Right ventricle myocardium superior (tissue), 1 donor: ENCODE measurements at regions not wholly inside any gene's neighbourhood (a gene's known extent, or its start where the extent isn't known, plus 50 kb on each side); places are given as distances from the start of the nearest gene placed in this dataset.
"Not testable (repeated sequence)": the region's sequence is repeated elsewhere in the genome, so short reads cannot be mapped to it uniquely, and the experiment has no call there.

Experiments
- ATAC-seq: fragments of 200-7000 bp; cut with Tn5 transposase; one replicate; pipeline ENCODE4 v1.9.1; 2020; ENCODE audit warnings: mild to moderate bottlenecking; ENCODE audit not compliant: poor library complexity
- DNase-seq: peaks from one replicate; pipeline ENCODE4 v3.0.0-alpha.2; 2020
- intact Hi-C: fragments of 100-400 bp; cut with DNase I; formaldehyde crosslinking; loops from one replicate; pipeline ENCODE4 v1.11.2; 2022
- donor health status: DM: no; HTN: yes; CAD: no; lungs with severe emphysema.

GRCh38 chr5:176018598-176018997 is 50.5 kb upstream of the THOC3 start:
- ATAC-seq, intact Hi-C loops, DNase-seq: not testable (repeated sequence)

DNA sequence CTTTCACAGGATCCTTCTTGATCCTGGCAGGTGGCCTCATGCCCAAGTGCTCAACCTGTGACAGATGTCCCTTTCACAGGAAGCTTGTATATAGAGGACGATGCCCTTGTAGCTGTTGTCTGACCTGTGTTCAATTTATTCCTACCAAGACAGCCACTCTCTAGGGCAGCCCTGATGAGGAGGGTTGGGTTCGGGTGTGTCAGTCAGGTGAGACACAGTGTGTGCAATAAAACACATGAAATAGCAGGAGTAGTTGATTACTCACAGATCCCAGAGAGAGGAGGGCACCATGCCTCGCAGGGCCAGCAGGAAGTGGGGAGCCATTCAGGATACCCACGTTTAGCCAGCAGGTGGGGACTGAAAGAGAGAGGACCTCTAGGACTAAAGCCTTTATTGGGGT is 52.7 kb upstream of the THOC3 start:
- DNase-seq, ATAC-seq, intact Hi-C loops: not testable (repeated sequence)

GRCh38 chr5:176023535-176023934 is 55.4 kb upstream of the THOC3 start:
- ATAC-seq, DNase-seq, intact Hi-C loops: not testable (repeated sequence)

DNA sequence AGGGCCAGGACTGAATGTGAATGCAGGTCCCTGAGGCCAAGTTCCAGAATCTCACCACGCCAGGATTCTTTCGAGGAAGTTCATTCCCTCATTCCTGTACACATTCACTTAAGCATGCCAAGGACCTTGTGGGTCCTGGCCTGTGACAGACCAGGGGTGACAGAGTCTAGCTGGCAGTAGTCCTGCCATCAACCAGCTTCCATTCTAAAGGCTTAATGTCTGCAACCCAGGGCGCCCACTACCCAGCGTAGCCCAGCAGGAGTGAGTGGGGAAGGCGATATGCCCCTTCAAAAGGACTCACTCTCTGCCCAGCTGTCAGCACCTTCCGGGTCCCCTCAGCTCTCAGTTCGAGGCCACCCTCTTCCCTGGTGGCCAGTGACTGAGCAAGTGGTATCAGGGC is 61.3 kb upstream of the THOC3 start:
- ATAC-seq, intact Hi-C loops: not testable (repeated sequence)

DNA sequence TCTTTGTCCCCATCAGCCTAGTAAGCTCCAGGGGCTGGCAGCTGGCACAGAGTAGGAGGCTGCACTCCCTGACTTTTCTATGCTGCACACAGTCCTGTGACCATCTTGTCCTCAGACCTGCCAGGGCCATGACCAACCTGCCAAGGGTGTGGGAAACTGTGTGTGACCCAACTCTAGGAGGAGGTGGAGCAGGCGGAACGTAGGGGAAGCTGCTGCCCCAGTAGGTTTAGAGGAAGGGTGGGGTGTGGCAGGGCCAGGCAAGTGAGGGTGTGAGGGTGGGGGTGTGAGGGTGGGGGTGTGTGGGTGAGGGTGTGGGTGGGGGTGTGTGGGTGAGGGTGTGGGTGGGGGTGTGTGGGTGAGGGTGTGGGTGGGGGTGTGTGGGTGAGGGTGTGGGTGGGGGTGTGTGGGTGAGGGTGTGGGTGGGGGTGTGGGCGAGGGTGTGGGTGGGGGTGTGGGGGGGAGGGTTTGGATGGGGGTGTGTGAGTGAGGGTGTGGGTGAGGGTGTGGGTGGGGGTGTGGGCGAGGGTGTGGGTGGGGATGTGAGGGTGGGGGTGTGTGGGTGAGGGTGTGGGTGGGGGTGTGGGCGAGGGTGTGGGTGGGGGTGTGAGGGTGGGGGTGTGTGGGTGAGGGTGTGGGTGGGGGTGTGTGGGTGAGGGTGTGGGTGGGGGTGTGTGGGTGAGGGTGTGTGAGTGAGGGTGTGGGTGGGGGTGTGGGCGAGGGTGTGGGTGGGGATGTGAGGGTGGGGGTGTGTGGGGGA is 62.4 kb upstream of the THOC3 start:
- DNase-seq, intact Hi-C loops, ATAC-seq: not testable (repeated sequence)

More for the DNA sequence above, 61.3 kb upstream of the THOC3 start:
- DNase-seq: not testable (repeated sequence)

DNA sequence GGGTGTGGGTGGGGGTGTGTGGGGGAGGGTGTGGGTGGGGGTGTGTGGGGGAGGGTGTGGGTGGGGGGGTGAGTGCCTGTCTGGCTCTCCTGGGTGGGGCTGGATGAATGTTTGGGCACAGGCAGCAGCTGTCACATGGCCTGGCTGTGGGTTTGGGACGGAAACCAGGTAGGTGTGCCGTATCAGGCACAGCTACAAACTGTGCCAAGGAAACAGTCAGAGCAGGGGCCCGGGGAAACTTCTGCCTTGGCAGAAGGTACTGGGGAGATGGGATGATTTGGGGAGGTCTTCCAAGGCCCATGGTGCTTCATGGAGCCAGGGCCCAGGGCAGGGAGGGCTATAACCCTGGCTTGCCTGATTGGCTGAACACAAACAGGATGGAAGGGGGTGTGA is 63.0 kb upstream of the THOC3 start:
- ATAC-seq, DNase-seq, intact Hi-C loops: not testable (repeated sequence)

DNA sequence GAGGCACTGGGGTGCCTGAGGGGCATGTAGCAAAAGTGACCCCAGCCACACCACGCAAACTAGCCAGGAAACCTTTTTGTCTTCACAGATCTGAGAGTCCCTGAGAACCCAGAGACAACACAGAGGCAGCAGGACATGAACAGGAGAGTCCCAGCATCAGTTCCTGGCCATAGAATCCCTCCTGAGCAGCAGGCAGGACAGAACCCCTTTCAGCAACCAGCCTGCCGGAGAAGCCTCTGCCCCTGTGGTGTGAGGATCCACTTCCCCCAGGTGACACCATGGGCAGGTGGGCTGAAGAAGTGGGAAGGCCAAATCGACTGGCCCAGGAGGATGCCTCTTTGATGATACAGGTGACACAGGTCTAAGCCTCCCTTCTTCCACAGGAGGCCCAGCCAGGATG is 65.1 kb upstream of the THOC3 start:
- intact Hi-C loops, ATAC-seq, DNase-seq: not testable (repeated sequence)

GRCh38 chr5:176034407-176035200 is 66.5 kb upstream of the THOC3 start:
- ATAC-seq, DNase-seq, intact Hi-C loops: not testable (repeated sequence)

DNA sequence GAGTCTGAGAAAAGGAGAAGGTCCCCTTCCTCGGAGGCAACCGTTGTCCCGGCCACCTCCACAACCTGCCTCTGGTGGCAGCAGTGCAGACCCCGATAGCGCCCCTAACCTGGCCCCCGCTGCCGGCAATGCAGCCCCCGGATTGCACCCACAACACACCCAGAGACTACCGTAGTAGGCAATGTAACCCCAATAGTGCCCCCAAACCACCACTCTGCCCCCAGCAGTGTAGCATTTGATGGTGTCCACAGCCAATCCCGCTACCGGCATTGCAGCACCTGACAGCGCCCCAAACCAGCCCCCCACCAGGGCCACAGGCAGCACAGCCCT is 67.1 kb upstream of the THOC3 start:
- ATAC-seq, intact Hi-C loops, DNase-seq: not testable (repeated sequence)

DNA sequence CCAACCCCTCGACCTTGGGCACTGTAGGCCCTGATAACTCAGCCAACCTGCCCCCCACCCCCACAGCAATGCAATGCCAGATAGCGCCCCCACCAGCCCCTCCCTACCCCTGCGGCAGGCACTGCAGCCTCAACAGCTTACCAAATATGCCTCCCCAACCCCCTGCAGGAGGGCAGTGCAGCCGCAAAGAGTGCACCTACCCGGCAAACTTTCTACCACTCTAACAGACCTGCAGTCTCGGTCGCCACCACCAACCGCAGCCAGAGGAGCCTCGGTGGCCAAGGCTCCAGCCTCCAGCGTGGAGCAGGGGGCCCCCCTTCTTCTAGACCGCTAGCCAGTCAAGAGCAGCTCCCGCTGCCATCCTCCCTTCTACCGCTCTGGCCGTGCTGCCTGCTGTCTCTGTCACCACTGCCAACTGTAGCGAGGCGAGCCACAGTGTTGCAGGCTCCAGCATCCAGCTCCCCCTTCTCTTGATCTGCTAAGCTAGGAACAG is 67.7 kb upstream of the THOC3 start:
- DNase-seq, intact Hi-C loops, ATAC-seq: not testable (repeated sequence)

- DNase-seq, intact Hi-C loops, ATAC-seq: not testable (repeated sequence)
These were observed 68.3 kb upstream of the THOC3 start for GRCh38 chr5:176036391-176036790.

- DNase-seq, intact Hi-C loops, ATAC-seq: not testable (repeated sequence)
These were observed 69.1 kb upstream of the THOC3 start for GRCh38 chr5:176037190-176037589.

DNA sequence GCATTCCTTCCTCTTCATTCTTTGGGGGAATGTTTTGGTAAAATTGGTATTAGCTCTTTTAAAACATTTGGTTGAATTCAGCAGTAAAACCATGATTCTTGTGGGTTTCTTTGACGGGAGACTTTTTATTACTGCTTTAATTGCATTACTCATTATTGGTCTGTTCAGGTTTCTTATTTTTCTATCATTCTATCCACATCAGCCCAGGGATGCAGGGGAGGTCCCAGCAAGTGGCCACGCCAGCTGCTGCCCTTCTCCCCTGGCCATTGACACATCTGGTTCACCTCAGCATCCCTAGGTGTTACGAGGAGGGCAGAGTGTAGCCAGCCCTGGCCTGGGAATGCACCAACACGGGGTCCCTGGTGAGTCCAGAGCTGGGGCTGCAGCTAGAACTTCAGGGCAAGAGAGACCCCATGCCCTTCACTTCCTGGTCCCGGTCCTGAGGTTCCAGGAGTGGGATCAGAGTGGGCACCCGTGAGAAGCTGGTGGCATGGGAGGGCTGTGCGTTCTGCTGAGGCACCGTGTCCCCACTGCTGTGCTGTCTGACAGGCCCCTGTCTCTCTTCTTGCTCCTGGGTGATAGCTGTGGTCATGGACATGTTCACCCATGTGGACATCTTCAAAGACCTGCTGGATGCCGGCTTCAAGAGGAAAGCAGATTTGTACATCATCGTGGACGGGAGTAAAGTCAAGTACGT is 72.1 kb upstream of the THOC3 start:
- DNase-seq, ATAC-seq, intact Hi-C loops: not testable (repeated sequence)

DNA sequence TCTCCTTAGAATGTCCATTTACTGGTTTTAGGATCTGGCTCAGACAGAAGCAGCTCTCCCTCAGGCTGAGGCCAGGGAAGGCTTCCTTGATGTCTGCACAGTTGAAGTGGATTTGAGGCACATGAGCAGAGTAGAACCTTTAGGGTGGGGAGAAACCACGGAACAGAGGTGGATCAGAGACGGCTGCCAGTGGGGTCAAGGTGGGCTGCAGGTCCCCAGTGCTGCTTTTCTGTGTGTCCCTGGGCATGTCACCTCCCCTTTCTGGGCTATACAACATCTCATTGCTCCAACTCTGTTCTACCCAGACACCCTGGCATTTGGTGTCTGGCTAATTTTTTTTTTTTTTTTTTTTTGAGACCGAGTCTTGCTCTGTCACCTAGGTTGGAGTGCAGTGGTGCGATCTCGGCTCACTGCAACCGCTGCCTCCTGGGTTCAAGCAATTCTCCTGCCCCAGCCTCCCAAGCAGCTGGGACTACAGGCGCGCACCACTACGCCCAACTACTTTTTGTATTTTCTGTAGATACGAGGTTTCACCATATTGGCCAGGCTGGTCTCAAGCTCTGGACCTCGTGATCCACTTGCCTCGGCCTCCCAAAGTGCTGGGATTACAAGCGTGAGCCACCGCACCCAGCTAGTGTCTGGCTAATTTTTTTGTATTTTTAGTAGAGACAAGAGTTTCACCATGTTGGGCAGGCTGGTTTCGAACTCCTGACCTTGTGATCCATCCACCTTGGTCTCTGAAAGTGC is 73.3 kb upstream of the THOC3 start:
- DNase-seq, intact Hi-C loops, ATAC-seq: not testable (repeated sequence)

DNA sequence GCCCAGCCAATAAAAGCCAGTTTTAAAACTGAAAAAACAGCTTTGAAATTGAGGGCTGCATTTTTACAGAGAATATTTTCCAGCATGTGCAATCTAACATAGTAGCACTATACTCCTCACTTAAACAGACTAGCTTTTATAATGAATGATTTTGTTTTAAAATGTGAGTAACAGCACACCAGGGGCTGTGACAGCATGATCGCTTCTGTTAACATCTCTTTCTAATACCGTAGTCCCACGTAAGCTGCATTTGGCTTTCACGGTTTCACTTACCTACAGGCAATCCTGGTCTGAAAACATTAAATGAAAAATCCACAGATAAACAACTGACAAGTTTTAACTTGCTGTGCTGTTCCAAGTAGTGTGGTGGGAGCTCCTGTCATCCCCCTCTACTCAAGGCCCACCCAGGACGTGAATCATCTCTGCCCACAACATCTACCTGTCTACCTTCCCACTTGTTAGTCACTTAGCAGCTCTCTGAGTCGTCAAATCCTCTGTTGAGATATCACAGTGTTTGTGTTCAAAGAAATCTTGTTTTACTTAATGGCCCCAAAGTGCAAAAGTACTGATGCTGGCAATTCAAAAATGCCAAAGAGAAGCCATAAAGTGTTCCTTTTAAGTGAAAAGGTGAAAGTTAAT is 74.0 kb upstream of the THOC3 start:
- DNase-seq, ATAC-seq, intact Hi-C loops: not testable (repeated sequence)

DNA sequence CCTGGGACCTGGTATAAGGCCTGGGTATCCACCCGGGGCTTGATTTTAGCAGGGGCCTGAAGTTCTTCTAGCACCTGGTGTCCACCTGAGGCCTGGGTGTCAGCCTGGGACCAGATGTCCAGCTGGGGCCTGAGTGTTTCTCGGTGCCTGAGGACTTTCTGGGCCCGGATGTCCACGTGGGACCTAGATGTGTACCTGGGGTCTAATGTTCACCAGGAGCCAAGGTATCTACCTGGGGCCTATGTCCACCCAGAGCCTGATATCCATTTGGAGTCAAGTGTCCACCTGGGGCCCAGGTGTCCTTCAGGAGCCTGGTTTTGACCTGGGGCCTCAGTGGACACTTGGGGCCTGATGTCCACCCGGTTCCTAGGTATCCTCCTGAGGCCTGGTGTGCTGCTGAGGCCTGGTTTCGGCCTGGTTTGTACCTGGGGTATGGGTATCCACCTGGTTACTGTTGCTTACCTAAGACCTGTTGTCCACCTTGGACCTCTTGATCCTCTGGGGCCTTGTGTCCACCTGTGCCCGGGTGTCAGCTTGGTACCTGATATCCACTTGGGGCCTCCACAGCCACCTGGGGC is 75.2 kb upstream of the THOC3 start:
- intact Hi-C loops, DNase-seq, ATAC-seq: not testable (repeated sequence)

DNA sequence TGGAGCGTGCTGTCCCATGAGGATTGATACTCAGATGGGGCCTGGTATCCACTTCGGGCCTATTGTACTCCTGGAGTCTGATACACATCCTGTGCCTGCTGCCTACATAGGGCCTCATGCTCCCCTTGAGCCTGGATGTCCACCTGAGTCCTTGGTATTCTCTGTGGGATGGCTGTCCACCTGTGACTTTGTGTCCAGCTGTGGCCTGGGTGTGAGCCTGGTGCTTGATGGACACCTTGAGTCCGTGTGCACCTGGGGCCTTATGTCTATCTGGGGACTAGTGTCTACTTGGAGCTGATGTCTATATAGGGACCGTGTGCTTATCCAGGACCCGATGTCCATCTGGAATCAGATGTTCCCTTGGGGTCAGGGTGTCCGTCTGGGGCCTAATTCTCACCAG is 75.9 kb upstream of the THOC3 start:
- ATAC-seq, DNase-seq, intact Hi-C loops: not testable (repeated sequence)
